Neuronal stem cell (in vitro differentiated cells): ENCODE measurements at regions not wholly inside any gene's neighbourhood (a gene's known extent, or its start where the extent isn't known, plus 50 kb on each side); places are given as distances from the start of the nearest gene placed in this dataset.
A peak's percentile ranks its signal among the peaks of the same experiment; 100 is the strongest.
"Not testable (repeated sequence)": the region's sequence is repeated elsewhere in the genome, so short reads cannot be mapped to it uniquely, and the experiment has no call there.

ENCODE experiments used
- DNase-seq: peaks from one replicate; pipeline ENCODE4 v3.0.0-alpha.2; 2013; ENCODE audit warnings: low spot score
- H2AFZ ChIP-seq: one replicate; pipeline ENCODE4 v1.6.1; 2013; ENCODE audit warnings: mild to moderate bottlenecking, low read length, inconsistent platforms
- H2AK5ac ChIP-seq: 2 replicates; pipeline ENCODE4 v1.6.1; 2013; ENCODE audit warnings: low read depth, mild to moderate bottlenecking, inconsistent platforms, low read length, moderate library complexity, mixed read lengths
- H2BK120ac ChIP-seq: 2 replicates; pipeline ENCODE4 v1.6.1; 2013; ENCODE audit warnings: low read depth, mild to moderate bottlenecking, inconsistent platforms, low read length, moderate library complexity, mixed read lengths
- H2BK12ac ChIP-seq: one replicate; pipeline ENCODE4 v1.6.1; 2013; ENCODE audit warnings: low read length, inconsistent platforms
- H2BK15ac ChIP-seq: 2 replicates; pipeline ENCODE4 v1.6.1; 2013; ENCODE audit warnings: mild to moderate bottlenecking, low read length, inconsistent platforms, mixed read lengths
- H2BK5ac ChIP-seq: one replicate; pipeline ENCODE4 v1.6.1; 2013; ENCODE audit warnings: inconsistent platforms, mild to moderate bottlenecking, low read length, moderate library complexity
- H3K14ac ChIP-seq: one replicate; pipeline ENCODE4 v1.6.1; 2013; ENCODE audit warnings: low read length, inconsistent platforms
- H3K18ac ChIP-seq: 2 replicates; pipeline ENCODE4 v1.6.1; 2013; ENCODE audit warnings: low read length, inconsistent platforms
- H3K23ac ChIP-seq: 2 replicates; pipeline ENCODE4 v1.6.1; 2013; ENCODE audit warnings: low read depth, mild to moderate bottlenecking, mixed read lengths, low read length, inconsistent platforms; ENCODE audit not compliant: poor library complexity
- H3K27ac ChIP-seq: replicated peaks from 3 replicates; pipeline ENCODE4 v1.5.1; 2013; ENCODE audit warnings: low read length, inconsistent platforms
- H3K27me3 ChIP-seq, 3 experiments: 2 replicates each; pipeline ENCODE4 v1.6.1; 2013; ENCODE audit warnings: low read length in 3 of 3, mild to moderate bottlenecking in 2 of 3, inconsistent platforms in 1 of 3, low read depth in 1 of 3, mixed read lengths in 1 of 3, moderate library complexity in 1 of 3; ENCODE audit not compliant: control insufficient read depth in 3 of 3, insufficient read depth in 3 of 3
- H3K36me3 ChIP-seq, 2 donors: replicated peaks in 1 of 2; 2 replicates each; pipeline ENCODE4 v1.6.1; 2013; ENCODE audit warnings: low read length in 2 of 2; ENCODE audit not compliant: control insufficient read depth in 2 of 2, insufficient read depth in 2 of 2
- H3K4ac ChIP-seq: 2 replicates; pipeline ENCODE4 v1.6.1; 2013; ENCODE audit warnings: inconsistent platforms, mild to moderate bottlenecking, low read length, moderate library complexity
- H3K4me1 ChIP-seq, 2 donors: 1 replicate in 1 of 2; 2 replicates in 1 of 2; pipeline ENCODE4 v1.6.1; 2013; ENCODE audit warnings: low read length in 2 of 2, low read depth in 1 of 2; ENCODE audit not compliant: control insufficient read depth in 2 of 2, insufficient read depth in 1 of 2
- H3K4me2 ChIP-seq: one replicate; pipeline ENCODE4 v1.6.1; 2013; ENCODE audit warnings: mild to moderate bottlenecking, low read length, inconsistent platforms; ENCODE audit not compliant: insufficient read depth, poor library complexity, severe bottlenecking
- H3K4me3 ChIP-seq, 2 donors: 2 replicates each; pipeline ENCODE4 v1.5.1; 2013; ENCODE audit warnings: low read length in 2 of 2, mild to moderate bottlenecking in 2 of 2, inconsistent platforms in 1 of 2, moderate library complexity in 1 of 2
- H3K79me1 ChIP-seq: one replicate; pipeline ENCODE4 v1.6.1; 2013; ENCODE audit warnings: low read depth, mild to moderate bottlenecking, inconsistent platforms, low read length, moderate library complexity
- H3K9ac ChIP-seq: one replicate; pipeline ENCODE4 v1.6.1; 2013; ENCODE audit warnings: mild to moderate bottlenecking, low read depth, low read length, inconsistent platforms; ENCODE audit not compliant: poor library complexity
- H3K9me3 ChIP-seq, 2 donors: replicated peaks in 1 of 2; 2 replicates each; pipeline versions ENCODE3 to v1.6.1; 2013; ENCODE audit warnings: low read length in 2 of 2, mild to moderate bottlenecking in 2 of 2, inconsistent platforms in 1 of 2, low read depth in 1 of 2, mixed read lengths in 1 of 2, moderate library complexity in 1 of 2; ENCODE audit not compliant: control insufficient read depth in 2 of 2, insufficient read depth in 1 of 2
- H4K8ac ChIP-seq: one replicate; pipeline ENCODE4 v1.6.1; 2013; ENCODE audit warnings: low read depth, mild to moderate bottlenecking, inconsistent platforms, low read length, moderate library complexity
- H4K91ac ChIP-seq: one replicate; pipeline ENCODE4 v1.6.1; 2013; ENCODE audit warnings: low read length, low read depth, mild to moderate bottlenecking, inconsistent platforms; ENCODE audit not compliant: poor library complexity
- WGBS, 2 donors: extraction: QIAGEN DNeasy Blood & Tissue Kit; methylation state at CpG; one replicate each; pipeline ENCODE4 v1.1.7; 2013; ENCODE audit warnings: missing lambda C conversion rate in 2 of 2, mixed read lengths in 1 of 2; ENCODE audit not compliant: insufficient read length in 2 of 2, insufficient replicate concordance in 1 of 2; ENCODE audit errors: extremely low coverage in 2 of 2; 5-methylcytosine and 5-hydroxymethylcytosine counted together

- Histone ChIP-seq H3K9me3 (peaks cover 0 to under 1% of the 10 kb centered on the region in 2 donors), H3K4me1 (no peaks in the 10 kb centered on the region), H3K79me1 (no peaks in the 10 kb centered on the region), H3K18ac (no peak overlapping the region), H3K36me3 (no peaks in the 10 kb centered on the region), H3K23ac (no peak overlapping the region), H2AFZ (no peak overlapping the region), H3K4ac (no peak overlapping the region), H2BK120ac (no peak overlapping the region), H4K8ac (no peak overlapping the region), H2BK5ac (no peak overlapping the region), H3K27me3 (no peaks in the 10 kb centered on the region), H3K4me2 (no peak overlapping the region), H2BK15ac (no peak overlapping the region), H3K14ac (no peak overlapping the region), H4K91ac (no peak overlapping the region), H3K9ac (no peak overlapping the region), H2BK12ac (no peak overlapping the region), H3K27ac (no peak overlapping the region), H3K4me3 (no peak overlapping the region), H2AK5ac (no peak overlapping the region)
- DNase-seq = no peak
- WGBS, 2 donors = no CpG with 5 or more reads among the region's 2 CpGs
Measured at GRCh38 chr1:228889289-228889688, 154.0 kb downstream of the RHOU start.

DNA sequence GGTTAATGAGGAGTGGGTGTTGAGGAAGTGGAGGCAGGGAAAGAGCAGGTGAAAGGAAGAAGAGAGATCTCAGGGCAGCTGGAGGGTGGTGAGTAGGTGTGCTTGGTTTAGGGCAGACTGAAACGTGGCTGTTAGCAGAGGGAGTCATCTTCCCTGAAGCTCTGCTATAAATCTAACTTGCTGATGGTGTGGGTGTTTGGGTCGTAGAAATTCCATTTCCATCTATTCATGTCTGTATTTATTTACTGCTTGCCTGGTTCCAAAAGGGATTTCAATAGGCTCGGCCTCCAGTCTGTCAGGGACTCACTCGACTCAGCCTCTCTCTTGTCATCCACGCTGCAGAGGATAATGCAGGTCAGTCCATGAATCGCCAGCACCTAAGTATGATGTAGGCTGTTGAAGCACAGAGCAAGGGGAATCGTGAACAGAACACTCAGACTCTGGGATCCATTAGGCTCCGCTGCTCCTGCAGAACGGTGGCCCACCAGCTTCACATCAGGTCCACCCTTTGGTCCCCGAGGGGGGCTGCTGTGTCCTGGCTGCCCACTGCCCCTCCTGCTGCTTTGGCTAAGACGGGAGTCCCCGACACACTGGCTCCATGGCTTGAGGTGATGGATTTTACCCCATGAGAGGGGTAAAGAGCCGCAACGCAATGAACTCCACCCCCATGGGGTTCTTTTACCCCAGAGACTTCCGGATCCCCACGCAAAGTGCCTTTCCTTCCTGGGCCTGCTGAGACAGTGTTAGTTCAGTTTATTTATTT is 156.2 kb downstream of the RHOU start:
- H3K14ac ChIP-seq = no peak overlapping the region
- no peak overlapping the region for H2BK12ac ChIP-seq
- peak overlapping the region in 1 of 2 donors; percentile 50 for H3K4me3 ChIP-seq
- no peaks in the 10 kb centered on the region for H3K4me1 ChIP-seq
- no peak overlapping the region for H3K4ac ChIP-seq
- no peak overlapping the region for H3K27ac ChIP-seq
- H3K23ac ChIP-seq = no peak overlapping the region
- H3K9ac ChIP-seq = no peak overlapping the region
- no peak overlapping the region for H2BK120ac ChIP-seq
- no peaks in the 10 kb centered on the region for H3K9me3 ChIP-seq
- no peak overlapping the region for H2AK5ac ChIP-seq
- H3K36me3 ChIP-seq = no peaks in the 10 kb centered on the region
- H4K8ac ChIP-seq = no peak overlapping the region
- WGBS, 2 donors = no CpG with 5 or more reads among the region's 16 CpGs
- no peak overlapping the region for H2AFZ ChIP-seq
- H2BK15ac ChIP-seq = no peak overlapping the region
- no peak overlapping the region for H2BK5ac ChIP-seq
- no peak overlapping the region for H4K91ac ChIP-seq
- no peak overlapping the region for H3K4me2 ChIP-seq
- H3K27me3 ChIP-seq = no peaks in the 10 kb centered on the region
- no peak for DNase-seq
- H3K18ac ChIP-seq = peak overlapping the region; percentile 15
- no peaks in the 10 kb centered on the region for H3K79me1 ChIP-seq

DNA sequence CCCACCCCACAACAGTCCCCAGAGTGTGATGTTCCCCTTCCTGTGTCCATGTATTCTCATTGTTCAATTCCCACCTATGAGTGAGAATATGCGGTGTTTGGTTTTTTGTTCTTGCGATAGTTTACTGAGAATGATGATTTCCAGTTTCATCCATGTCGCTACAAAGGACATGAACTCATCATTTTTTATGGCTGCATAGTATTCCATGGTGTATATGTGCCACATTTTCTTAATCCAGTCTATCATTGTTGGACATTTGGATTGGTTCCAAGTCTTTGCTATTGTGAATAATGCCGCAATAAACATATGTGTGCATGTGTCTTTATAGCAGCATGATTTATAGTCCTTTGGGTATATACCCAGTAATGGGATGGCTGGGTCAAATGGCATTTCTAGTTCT is 156.9 kb downstream of the RHOU start:
- H2BK120ac ChIP-seq, H3K9me3 ChIP-seq, H2BK15ac ChIP-seq, H2AK5ac ChIP-seq, H3K18ac ChIP-seq, H3K4me1 ChIP-seq, H2BK5ac ChIP-seq, H3K23ac ChIP-seq, H4K8ac ChIP-seq, H3K14ac ChIP-seq, H3K27me3 ChIP-seq, H3K79me1 ChIP-seq, H3K27ac ChIP-seq, H3K4ac ChIP-seq, H3K36me3 ChIP-seq, H3K9ac ChIP-seq, H2BK12ac ChIP-seq, DNase-seq, H3K4me2 ChIP-seq, H3K4me3 ChIP-seq, H2AFZ ChIP-seq, H4K91ac ChIP-seq: not testable (repeated sequence)
- no CpG with 5 or more reads among the region's 4 CpGs for WGBS, 2 donors

GRCh38 chr1:228894442-228894989 is 159.2 kb downstream of the RHOU start:
- Histone ChIP-seq H2AFZ (no peak overlapping the region), H3K4me2 (no peak overlapping the region), H2BK5ac (no peak overlapping the region), H3K27me3 (no peaks in the 10 kb centered on the region), H3K9ac (no peak overlapping the region), H3K79me1 (no peaks in the 10 kb centered on the region), H3K27ac (no peak overlapping the region), H3K4ac (no peak overlapping the region), H2BK15ac (no peak overlapping the region), H3K36me3 (no peaks in the 10 kb centered on the region), H4K8ac (no peak overlapping the region), H3K4me3 (no peak overlapping the region), H2AK5ac (peak overlapping the region; percentile 17), H4K91ac (no peak overlapping the region), H3K18ac (no peak overlapping the region), H2BK12ac (no peak overlapping the region), H3K14ac (no peak overlapping the region), H3K23ac (no peak overlapping the region), H2BK120ac (no peak overlapping the region), H3K4me1 (no peaks in the 10 kb centered on the region), H3K9me3 (no peaks in the 10 kb centered on the region)
- DNase-seq = no peak
- WGBS, 2 donors = no CpG with 5 or more reads among the region's 10 CpGs
